ENCODE measurements at regions not wholly inside any gene's neighbourhood (a gene's known extent, or its start where the extent isn't known, plus 50 kb on each side); places are given as distances from the start of the nearest gene placed in this dataset.

DNA sequence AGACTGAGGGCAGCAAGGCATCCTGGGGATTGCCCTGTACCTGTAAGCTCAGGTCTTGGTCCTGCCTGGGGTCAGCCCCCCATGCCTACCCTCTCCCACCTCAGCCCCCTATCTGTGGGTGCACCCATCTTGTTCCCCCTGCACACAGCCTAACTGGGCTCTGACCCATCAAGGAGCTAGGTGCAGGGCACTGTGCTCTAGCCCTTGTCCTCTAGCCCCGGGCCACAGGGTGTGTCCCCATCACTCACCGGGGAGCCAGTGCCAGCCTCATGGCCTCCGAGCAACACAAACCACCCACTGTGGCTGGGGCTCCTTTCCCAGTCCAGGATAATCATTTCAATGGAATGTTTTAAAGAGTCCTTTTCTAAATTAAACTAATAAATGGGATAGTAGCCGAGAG, 293.9 kb upstream of the PLET1 start:
- Histone ChIP-seq H3K9me3 (no peaks in the 10 kb centered on the region), H3K27me3 (replicated peaks; ENCODE audit: insufficient read depth) (no peaks in the 10 kb centered on the region), H3K36me3 (no peaks in the 10 kb centered on the region), H3K4me3 (no peak overlapping the region), H3K4me1 (ENCODE audit: control insufficient read depth in 1 of 2, low read depth in 2 of 2) (peaks cover 0 to 16% of the 10 kb centered on the region in 2 donors), H3K27ac (no peak overlapping the region)
- DNase-seq (ENCODE audit: low spot score) (no peak), ATAC-seq (ENCODE audit: insufficient number of reproducible peaks, low FRiP score, low read depth) (no peak)
- TF ChIP-seq CTCF (IDR thresholded peaks at IDR 0.05): no peak

GRCh38 chr11:112555491-112556364, 295.1 kb upstream of the PLET1 start:
- DNase-seq (ENCODE audit: low spot score) (no peak), ATAC-seq (ENCODE audit: insufficient number of reproducible peaks, low FRiP score, low read depth) (no peak)
- Histone ChIP-seq H3K9me3 (no peaks in the 10 kb centered on the region), H3K27me3 (replicated peaks; ENCODE audit: insufficient read depth) (no peaks in the 10 kb centered on the region), H3K27ac (no peak overlapping the region), H3K36me3 (no peaks in the 10 kb centered on the region), H3K4me1 (ENCODE audit: control insufficient read depth in 1 of 2, low read depth in 2 of 2) (peaks cover 0 to 16% of the 10 kb centered on the region in 2 donors), H3K4me3 (no peak overlapping the region)
- TF ChIP-seq CTCF (IDR thresholded peaks at IDR 0.05): peak; percentile 68

DNA sequence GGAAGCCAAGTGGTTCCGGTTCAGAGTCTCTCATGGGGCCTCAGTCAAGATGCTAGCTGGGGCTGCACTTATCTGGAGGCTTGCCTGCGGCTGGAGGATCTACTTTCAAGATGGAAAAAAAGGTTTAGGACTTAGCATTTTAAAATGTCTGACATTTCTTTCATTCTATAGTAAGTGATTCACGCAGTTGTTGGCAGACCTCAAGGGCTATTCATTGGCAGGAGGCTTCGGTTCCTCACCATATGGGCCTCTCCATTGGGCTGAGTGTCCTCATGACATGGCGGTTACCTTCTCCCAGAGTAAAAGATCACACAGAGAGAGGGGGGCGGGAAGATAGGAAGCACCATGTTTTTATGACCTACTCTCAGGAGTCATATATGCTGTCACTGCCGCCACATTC, 298.0 kb upstream of the PLET1 start:
- no peak overlapping the region for H3K27ac ChIP-seq
- H3K36me3 ChIP-seq: no peaks in the 10 kb centered on the region
- no peaks in the 10 kb centered on the region for H3K27me3 ChIP-seq (replicated peaks; ENCODE audit: insufficient read depth)
- TF ChIP-seq CTCF (IDR thresholded peaks at IDR 0.05): no peak
- H3K4me1 ChIP-seq (ENCODE audit: control insufficient read depth in 1 of 2, low read depth in 2 of 2): peaks cover 0 to 25% of the 10 kb centered on the region in 2 donors
- DNase-seq (ENCODE audit: low spot score) (no peak), ATAC-seq (ENCODE audit: insufficient number of reproducible peaks, low FRiP score, low read depth) (no peak)
- H3K4me3 ChIP-seq: no peak overlapping the region
- H3K9me3 ChIP-seq: no peaks in the 10 kb centered on the region

DNA sequence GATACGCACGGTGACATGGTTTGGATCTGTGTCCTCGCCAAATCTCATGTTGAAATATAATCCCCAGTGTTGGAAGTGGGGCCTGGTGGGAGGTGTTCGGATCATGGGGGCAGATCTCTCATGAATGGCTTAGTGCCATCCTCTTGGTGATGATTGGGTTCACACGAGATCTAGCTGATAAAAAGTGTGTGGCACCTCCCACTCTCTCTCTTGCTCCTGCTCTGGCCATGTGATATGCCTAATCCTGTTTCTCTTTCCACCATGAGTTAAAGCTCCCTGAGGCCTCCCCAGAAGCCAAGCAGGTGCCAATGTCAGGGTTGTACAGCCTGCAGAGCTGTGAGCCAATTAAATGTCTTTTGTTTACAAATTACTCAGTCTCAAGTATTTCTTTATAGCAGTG, 303.1 kb upstream of the PLET1 start:
- ATAC-seq (ENCODE audit: insufficient number of reproducible peaks, low FRiP score, low read depth): no peak
- no peaks in the 10 kb centered on the region for H3K36me3 ChIP-seq
- peak overlapping the region; percentile 37 to 71 for H3K27ac ChIP-seq
- DNase-seq (ENCODE audit: low spot score): no peak
- H3K4me3 ChIP-seq: no peak overlapping the region
- H3K27me3 ChIP-seq (replicated peaks; ENCODE audit: insufficient read depth): no peaks in the 10 kb centered on the region
- H3K4me1 ChIP-seq (ENCODE audit: control insufficient read depth in 1 of 2, low read depth in 2 of 2): peaks cover 0 to 24% of the 10 kb centered on the region in 2 donors
- no peak for TF ChIP-seq CTCF (IDR thresholded peaks at IDR 0.05)
- no peaks in the 10 kb centered on the region for H3K9me3 ChIP-seq

DNA sequence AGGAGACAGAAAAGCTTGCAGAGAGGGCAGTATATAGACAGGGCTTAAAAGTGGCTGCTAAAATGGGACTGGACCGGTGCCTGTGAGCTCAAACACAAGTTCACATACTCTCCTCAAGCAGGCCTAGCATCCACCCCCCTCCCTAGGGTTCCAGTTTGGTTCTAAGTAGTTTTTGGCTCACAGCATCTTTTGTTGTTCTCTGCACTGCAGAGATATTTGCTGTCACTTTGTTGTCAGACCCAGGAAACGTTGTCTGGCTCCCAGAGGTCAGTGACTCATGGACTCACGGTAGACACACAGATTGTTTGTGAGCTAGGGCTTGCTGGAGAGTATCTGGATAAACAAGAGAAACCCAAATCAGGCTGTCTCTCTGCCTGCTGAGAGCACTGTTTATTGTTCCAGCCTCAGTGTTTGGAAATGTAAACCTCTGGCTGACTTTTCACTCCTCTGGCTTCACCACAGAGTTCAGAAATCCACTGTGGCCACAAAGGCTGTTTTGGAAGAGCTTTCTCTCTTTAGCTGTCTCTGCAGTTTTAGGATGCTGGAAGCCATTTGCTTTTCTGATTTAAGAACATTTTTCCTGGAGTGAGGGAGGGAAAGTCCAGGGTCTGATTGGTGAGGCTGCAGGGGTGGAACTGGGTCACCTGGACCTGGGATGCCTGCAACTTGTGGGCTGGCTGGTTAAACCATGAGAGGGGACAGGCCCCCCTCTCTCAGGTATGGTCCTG, 303.7 kb upstream of the PLET1 start:
- ATAC-seq (ENCODE audit: insufficient number of reproducible peaks, low FRiP score, low read depth): peak; percentile 51
- H3K4me1 ChIP-seq (ENCODE audit: control insufficient read depth in 1 of 2, low read depth in 2 of 2): peaks cover 0 to 24% of the 10 kb centered on the region in 2 donors
- TF ChIP-seq CTCF (IDR thresholded peaks at IDR 0.05): no peak

More for the DNA sequence above, 303.7 kb upstream of the PLET1 start:
- Histone ChIP-seq H3K9me3 (no peaks in the 10 kb centered on the region), H3K27me3 (replicated peaks; ENCODE audit: insufficient read depth) (no peaks in the 10 kb centered on the region), H3K27ac (peak overlapping the region; percentile 37 to 71), H3K36me3 (no peaks in the 10 kb centered on the region), H3K4me3 (no peak overlapping the region)
- DNase-seq (ENCODE audit: low spot score): no peak
